AG04450 (cell line): ENCODE measurements at regions not wholly inside any gene's neighbourhood (a gene's known extent, or its start where the extent isn't known, plus 50 kb on each side); places are given as distances from the start of the nearest gene placed in this dataset.

Source experiments
- CTCF ChIA-PET: fragments of 300-600, 350-600 bp; formaldehyde crosslinking; extraction: SDS; loops from one replicate; lab custom pipeline; 2022; ENCODE audit warnings: antibody characterized with exemption, inconsistent platforms; lab: Charles Lee
- POLR2A ChIA-PET: fragments of 350-600 bp; formaldehyde crosslinking; extraction: SDS; loops from one replicate; lab custom pipeline; 2021; ENCODE audit warnings: antibody characterized with exemption, inconsistent platforms; lab: Yijun Ruan, JAX
- DNase-seq: peaks from one replicate; pipeline ENCODE4 v3.0.0-alpha.2; 2011; ENCODE audit warnings: low read depth, low spot score
- H3K27ac ChIP-seq: one replicate; pipeline ENCODE4 v1.5.1; 2012; ENCODE audit warnings: low read depth, low read length, control low read depth
- H3K27me3 ChIP-seq: one replicate; pipeline ENCODE4 v1.6.0; 2012; ENCODE audit warnings: low read length; ENCODE audit not compliant: control insufficient read depth, insufficient read depth
- H3K4me3 ChIP-seq: 2 replicates; pipeline ENCODE4 v1.5.1; 2011; ENCODE audit warnings: mild to moderate bottlenecking, low read depth, low read length, control low read depth
- H3K9me3 ChIP-seq: 2 replicates; pipeline ENCODE4 v1.5.1; 2012; ENCODE audit warnings: low read length; ENCODE audit not compliant: control insufficient read depth, insufficient read depth
- TF ChIP-seq, protein P1 (sequence below): IDR thresholded peaks from 2 replicates; pipeline ENCODE4 v1.5.1; 2011; ENCODE audit warnings: low read depth, low read length, control low read depth, inconsistent platforms

DNA sequence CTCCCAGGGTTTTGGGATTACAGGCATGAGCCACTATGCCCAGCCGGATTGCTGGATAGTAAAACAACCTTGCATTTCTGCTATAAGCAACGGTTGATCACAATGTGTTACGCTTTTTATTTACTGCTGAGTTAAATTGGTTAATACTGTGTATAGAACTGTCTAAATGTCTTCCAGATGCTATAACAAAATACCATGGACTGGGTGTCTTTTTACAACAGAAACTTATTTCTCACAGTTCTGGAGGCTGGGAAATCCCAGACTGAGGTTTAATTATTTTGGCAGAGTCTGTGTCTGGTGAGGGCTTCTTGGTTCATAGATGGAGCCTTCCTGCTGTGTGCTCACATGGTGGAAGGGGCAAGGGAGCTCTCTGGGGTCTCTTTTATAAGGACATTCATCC lies 65.5 kb downstream of the ING1 start:
- no peak for DNase-seq
- CTCF ChIA-PET: no interaction called here
- H3K27ac ChIP-seq: no peak overlapping the region
- H3K4me3 ChIP-seq: no peak overlapping the region
- POLR2A ChIA-PET: no interaction called here
- peaks cover 11% of the 10 kb centered on the region for H3K27me3 ChIP-seq
- peaks cover 4% of the 10 kb centered on the region; the same call in 1 of the 2 replicates for H3K9me3 ChIP-seq
- TF ChIP-seq, protein P1, sequence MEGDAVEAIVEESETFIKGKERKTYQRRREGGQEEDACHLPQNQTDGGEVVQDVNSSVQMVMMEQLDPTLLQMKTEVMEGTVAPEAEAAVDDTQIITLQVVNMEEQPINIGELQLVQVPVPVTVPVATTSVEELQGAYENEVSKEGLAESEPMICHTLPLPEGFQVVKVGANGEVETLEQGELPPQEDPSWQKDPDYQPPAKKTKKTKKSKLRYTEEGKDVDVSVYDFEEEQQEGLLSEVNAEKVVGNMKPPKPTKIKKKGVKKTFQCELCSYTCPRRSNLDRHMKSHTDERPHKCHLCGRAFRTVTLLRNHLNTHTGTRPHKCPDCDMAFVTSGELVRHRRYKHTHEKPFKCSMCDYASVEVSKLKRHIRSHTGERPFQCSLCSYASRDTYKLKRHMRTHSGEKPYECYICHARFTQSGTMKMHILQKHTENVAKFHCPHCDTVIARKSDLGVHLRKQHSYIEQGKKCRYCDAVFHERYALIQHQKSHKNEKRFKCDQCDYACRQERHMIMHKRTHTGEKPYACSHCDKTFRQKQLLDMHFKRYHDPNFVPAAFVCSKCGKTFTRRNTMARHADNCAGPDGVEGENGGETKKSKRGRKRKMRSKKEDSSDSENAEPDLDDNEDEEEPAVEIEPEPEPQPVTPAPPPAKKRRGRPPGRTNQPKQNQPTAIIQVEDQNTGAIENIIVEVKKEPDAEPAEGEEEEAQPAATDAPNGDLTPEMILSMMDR: no peak

DNA sequence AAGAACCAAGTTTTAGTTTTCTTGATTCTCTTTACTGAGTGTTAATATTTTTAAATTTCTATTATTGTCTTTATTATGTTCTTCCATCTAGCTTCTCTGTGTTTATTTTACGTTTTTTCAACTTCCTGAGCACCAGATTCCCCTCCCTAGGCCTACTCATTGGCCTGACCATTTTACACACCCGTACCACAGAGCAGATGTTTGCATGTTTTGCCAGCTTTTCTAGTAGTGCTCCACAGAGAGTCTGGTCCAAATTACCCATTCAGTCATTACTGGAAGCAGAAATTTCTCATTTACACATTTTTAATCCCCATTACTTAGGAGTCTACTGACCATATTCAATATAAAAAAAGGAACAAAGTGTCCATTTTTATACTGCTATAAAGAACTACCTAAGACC lies 66.9 kb downstream of the ING1 start:
- peaks cover 4% of the 10 kb centered on the region; the same call in 1 of the 2 replicates for H3K9me3 ChIP-seq
- ChIA-PET CTCF (no interaction called here), POLR2A (no interaction called here)
- peaks cover 7% of the 10 kb centered on the region for H3K27me3 ChIP-seq
- TF ChIP-seq, protein P1: no peak
- H3K4me3 ChIP-seq: no peak overlapping the region
- H3K27ac ChIP-seq: no peak overlapping the region
- DNase-seq: no peak

DNA sequence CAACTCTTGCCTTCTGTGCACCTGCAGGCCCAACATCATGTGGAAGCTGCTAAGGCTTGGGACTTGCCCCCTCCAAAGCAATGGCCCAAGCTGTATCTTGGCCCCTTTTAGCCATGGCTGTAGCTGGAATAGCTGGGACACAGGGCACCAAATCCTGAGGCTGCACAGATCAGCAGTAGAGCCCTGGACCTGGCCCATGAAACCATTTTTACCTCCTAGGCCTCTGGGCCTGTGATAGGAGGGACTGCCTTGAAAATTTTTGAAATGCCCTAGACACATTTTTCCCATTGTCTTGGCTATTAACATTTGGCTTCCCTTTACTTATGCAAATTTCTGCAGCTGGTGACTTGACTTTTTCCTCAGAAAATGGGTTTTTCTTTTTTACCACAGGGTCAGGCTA lies 68.7 kb downstream of the ING1 start:
- no peak overlapping the region for H3K4me3 ChIP-seq
- peaks cover 4% of the 10 kb centered on the region; the same call in 1 of the 2 replicates for H3K9me3 ChIP-seq
- DNase-seq: no peak
- peaks cover 13% of the 10 kb centered on the region for H3K27me3 ChIP-seq
- H3K27ac ChIP-seq: no peak overlapping the region
- POLR2A ChIA-PET: no interaction called here
- CTCF ChIA-PET: no interaction called here
- TF ChIP-seq, protein P1: no peak

DNA sequence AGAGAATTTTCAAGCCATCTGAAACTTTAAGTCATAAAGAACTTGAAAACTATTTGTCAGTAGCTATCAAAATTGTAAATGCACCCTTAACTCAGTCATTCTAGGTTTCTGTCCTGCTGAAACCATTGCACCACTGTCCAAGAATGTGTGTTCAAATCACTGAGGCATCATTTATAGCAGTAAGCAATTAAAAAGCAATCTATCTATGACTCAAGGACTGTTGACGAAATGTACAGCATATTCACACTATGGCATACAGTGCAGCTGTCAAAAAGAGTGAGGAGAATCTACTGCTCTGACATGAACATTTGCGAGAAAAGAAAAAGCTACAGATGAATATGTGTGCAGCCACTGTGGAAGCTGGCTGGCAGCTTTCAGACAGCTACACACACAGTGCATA lies 71.2 kb downstream of the ING1 start:
- DNase-seq: no peak
- Histone ChIP-seq H3K9me3 (peaks cover 4% of the 10 kb centered on the region; the same call in 1 of the 2 replicates), H3K27me3 (peaks cover 13% of the 10 kb centered on the region), H3K27ac (no peak overlapping the region), H3K4me3 (no peak overlapping the region)
- ChIA-PET POLR2A (no interaction called here), CTCF (no interaction called here)
- TF ChIP-seq, protein P1: no peak

DNA sequence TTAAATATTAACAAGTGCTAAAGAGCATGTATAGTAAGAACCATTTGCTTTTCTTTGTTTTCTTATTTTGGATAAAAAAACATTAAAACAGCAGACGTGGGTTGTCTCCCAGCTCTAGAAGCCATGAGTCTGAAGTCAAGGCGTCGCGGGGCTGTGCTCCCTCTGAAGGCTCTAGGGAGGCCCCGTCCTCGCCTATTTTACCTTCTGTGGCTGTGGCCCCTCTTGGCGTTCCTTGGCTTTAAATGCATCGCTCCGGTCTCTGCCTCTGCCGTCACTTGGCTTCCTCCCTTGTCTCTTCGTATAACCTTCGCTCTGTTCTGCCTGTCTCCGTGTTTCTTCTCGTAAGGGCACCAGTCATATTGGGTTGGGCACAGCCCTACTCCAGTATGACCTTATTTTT lies 75.3 kb downstream of the ING1 start:
- POLR2A ChIA-PET: interaction anchor here (0.6 kb wide), 1 partner anchor 87 kb away, joined by 3 read pairs; no protein-coding TSS in a partner anchor

More for the DNA sequence above, 75.3 kb downstream of the ING1 start:
- DNase-seq: no peak
- H3K27me3 ChIP-seq: peaks cover 13% of the 10 kb centered on the region
- TF ChIP-seq, protein P1: no peak
- no peak overlapping the region for H3K27ac ChIP-seq
- H3K4me3 ChIP-seq: no peak overlapping the region
- CTCF ChIA-PET: no interaction called here
- H3K9me3 ChIP-seq: peaks cover 17% of the 10 kb centered on the region
